ENCODE measurements at regions not wholly inside any gene's neighbourhood (a gene's known extent, or its start where the extent isn't known, plus 50 kb on each side); places are given as distances from the start of the nearest gene placed in this dataset.
A peak's percentile ranks its signal among the peaks of the same experiment; 100 is the strongest.
"Not testable (repeated sequence)": the region's sequence is repeated elsewhere in the genome, so short reads cannot be mapped to it uniquely, and the experiment has no call there.

GRCh38 chr13:80173224-80173623 is 167.7 kb downstream of the SPRY2 start:
- no peak for DNase-seq (ENCODE audit: low spot score)

GRCh38 chr13:80171096-80171495 is 169.8 kb downstream of the SPRY2 start:
- DNase-seq (ENCODE audit: low spot score), result no peak

GRCh38 chr13:80168089-80168850 is 172.7 kb downstream of the SPRY2 start:
- DNase-seq (ENCODE audit: low spot score), result no peak

- no peak for DNase-seq (ENCODE audit: low spot score)
Observed at GRCh38 chr13:80166352-80166751, 174.6 kb downstream of the SPRY2 start.

GRCh38 chr13:80164462-80164861 is 176.5 kb downstream of the SPRY2 start:
- no peak for DNase-seq (ENCODE audit: low spot score)

GRCh38 chr13:80161896-80162295 is 179.0 kb downstream of the SPRY2 start:
- DNase-seq (ENCODE audit: low spot score), result no peak

- no peak for DNase-seq (ENCODE audit: low spot score)
Observed at GRCh38 chr13:80161219-80161618, 179.7 kb downstream of the SPRY2 start.

- DNase-seq (ENCODE audit: low spot score), result no peak
Observed at GRCh38 chr13:80160110-80160509, 180.8 kb downstream of the SPRY2 start.

- no peak for DNase-seq (ENCODE audit: low spot score)
Observed at GRCh38 chr13:80157261-80157932, 183.5 kb downstream of the SPRY2 start.

- not testable (repeated sequence) for DNase-seq (ENCODE audit: low spot score)
Observed at GRCh38 chr13:80152142-80152541, 188.8 kb downstream of the SPRY2 start.

- no peak for DNase-seq (ENCODE audit: low spot score)
Observed at GRCh38 chr13:80151016-80151415, 189.9 kb downstream of the SPRY2 start.

GRCh38 chr13:80149736-80150135 is 191.2 kb downstream of the SPRY2 start:
- DNase-seq (ENCODE audit: low spot score), result no peak

- no peak for DNase-seq (ENCODE audit: low spot score)
Observed at GRCh38 chr13:80145171-80145690, 195.7 kb downstream of the SPRY2 start.

- DNase-seq (ENCODE audit: low spot score), result no peak
Observed at GRCh38 chr13:80144493-80144892, 196.4 kb downstream of the SPRY2 start.

GRCh38 chr13:80141123-80141849 is 199.6 kb downstream of the SPRY2 start:
- no peak for DNase-seq (ENCODE audit: low spot score)

- DNase-seq (ENCODE audit: low spot score), result no peak
Observed at GRCh38 chr13:80140685-80141084, 200.2 kb downstream of the SPRY2 start.

GRCh38 chr13:80139196-80139595 is 201.7 kb downstream of the SPRY2 start:
- no peak for DNase-seq (ENCODE audit: low spot score)

GRCh38 chr13:80137994-80138393 is 202.9 kb downstream of the SPRY2 start:
- DNase-seq (ENCODE audit: low spot score), result no peak

GRCh38 chr13:80134346-80134745 is 206.6 kb downstream of the SPRY2 start:
- no peak for DNase-seq (ENCODE audit: low spot score)

- DNase-seq (ENCODE audit: low spot score), result no peak
Observed at GRCh38 chr13:80133631-80134261, 207.2 kb downstream of the SPRY2 start.

GRCh38 chr13:80132741-80133601 is 208.0 kb downstream of the SPRY2 start:
- DNase-seq (ENCODE audit: low spot score), result peak; percentile 61
